ENCODE measurements at regions not wholly inside any gene's neighbourhood (a gene's known extent, or its start where the extent isn't known, plus 50 kb on each side); places are given as distances from the start of the nearest gene placed in this dataset.

DNA sequence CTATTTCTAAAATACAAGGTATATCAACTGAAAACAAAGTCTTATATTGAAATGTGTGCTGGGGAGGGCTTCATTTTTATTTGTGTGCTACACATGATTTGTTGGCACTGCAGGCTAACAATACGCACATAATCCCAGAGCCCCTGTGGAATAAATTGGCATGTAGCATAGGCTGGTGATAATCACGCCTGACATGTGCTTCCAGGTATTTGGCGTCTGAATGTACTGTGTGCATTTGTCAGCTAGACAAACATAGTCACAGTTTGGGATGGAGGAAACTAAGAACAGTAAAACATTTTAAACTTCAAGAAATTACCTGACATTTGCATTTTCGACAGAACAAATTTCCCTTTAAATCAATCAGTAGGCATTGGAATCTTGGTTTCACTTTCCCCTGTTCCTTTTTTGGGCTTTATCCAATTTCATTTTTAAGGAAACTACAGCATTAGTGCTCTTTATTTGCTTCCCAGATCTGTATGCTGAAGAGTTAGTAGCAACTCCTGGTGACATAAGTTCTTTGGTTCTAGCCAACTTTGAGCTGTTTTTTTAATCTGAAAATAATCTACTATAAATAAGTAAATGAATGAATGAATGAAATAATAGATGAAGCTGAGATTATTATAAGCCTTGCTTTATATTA lies 472.3 kb downstream of the PDHA2 start:
- H3K9me3 ChIP-seq: no peaks in the 10 kb centered on the region
- H3K4me3 ChIP-seq: no peak overlapping the region
- TF ChIP-seq, protein P1, sequence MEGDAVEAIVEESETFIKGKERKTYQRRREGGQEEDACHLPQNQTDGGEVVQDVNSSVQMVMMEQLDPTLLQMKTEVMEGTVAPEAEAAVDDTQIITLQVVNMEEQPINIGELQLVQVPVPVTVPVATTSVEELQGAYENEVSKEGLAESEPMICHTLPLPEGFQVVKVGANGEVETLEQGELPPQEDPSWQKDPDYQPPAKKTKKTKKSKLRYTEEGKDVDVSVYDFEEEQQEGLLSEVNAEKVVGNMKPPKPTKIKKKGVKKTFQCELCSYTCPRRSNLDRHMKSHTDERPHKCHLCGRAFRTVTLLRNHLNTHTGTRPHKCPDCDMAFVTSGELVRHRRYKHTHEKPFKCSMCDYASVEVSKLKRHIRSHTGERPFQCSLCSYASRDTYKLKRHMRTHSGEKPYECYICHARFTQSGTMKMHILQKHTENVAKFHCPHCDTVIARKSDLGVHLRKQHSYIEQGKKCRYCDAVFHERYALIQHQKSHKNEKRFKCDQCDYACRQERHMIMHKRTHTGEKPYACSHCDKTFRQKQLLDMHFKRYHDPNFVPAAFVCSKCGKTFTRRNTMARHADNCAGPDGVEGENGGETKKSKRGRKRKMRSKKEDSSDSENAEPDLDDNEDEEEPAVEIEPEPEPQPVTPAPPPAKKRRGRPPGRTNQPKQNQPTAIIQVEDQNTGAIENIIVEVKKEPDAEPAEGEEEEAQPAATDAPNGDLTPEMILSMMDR (IDR thresholded peaks at IDR 0.05): no peak
- intact Hi-C loops (cut with DNase I): no loop called here
- H3K36me3 ChIP-seq: no peaks in the 10 kb centered on the region
- no peak overlapping the region for H3K27ac ChIP-seq
- no peaks in the 10 kb centered on the region for H3K4me1 ChIP-seq
- DNase-seq: no peak
- H3K27me3 ChIP-seq: no peaks in the 10 kb centered on the region
- no peak overlapping the region for H3K9ac ChIP-seq (ENCODE audit: low read depth in 2 of 2, low read length in 2 of 2)

GRCh38 chr4:96315815-96316214 lies 475.9 kb downstream of the PDHA2 start:
- no peak overlapping the region for H3K27ac ChIP-seq
- intact Hi-C loops (cut with DNase I): no loop called here
- no peaks in the 10 kb centered on the region for H3K9me3 ChIP-seq
- no peak for DNase-seq
- no peak overlapping the region for H3K9ac ChIP-seq (ENCODE audit: low read depth in 2 of 2, low read length in 2 of 2)
- TF ChIP-seq, protein P1 (IDR thresholded peaks at IDR 0.05): no peak
- H3K4me1 ChIP-seq: no peaks in the 10 kb centered on the region
- no peak overlapping the region for H3K4me3 ChIP-seq
- H3K36me3 ChIP-seq: no peaks in the 10 kb centered on the region
- no peaks in the 10 kb centered on the region for H3K27me3 ChIP-seq

- intact Hi-C loops (cut with DNase I): no loop called here
- DNase-seq: no peak
These were observed 476.9 kb downstream of the PDHA2 start for GRCh38 chr4:96316776-96317175.

DNA sequence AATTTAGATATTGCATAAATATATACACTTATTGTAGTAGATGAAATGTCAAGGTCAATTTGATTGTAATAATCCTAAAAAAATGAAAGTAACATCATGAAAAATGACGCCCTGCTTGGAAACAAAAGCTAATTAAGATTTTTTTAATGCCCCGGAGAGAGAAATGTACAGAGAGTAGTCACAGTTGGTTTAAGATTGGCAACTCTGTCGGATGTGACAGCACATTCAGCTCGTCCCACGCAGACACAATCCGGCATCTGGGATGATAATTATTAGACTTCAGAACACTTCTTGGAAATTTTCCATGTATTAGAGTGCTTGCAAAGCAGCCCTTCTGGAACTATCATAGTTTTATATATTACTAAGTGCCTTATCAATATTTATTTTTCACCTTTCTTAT lies 478.0 kb downstream of the PDHA2 start:
- H3K27me3 ChIP-seq: no peaks in the 10 kb centered on the region
- no peaks in the 10 kb centered on the region for H3K9me3 ChIP-seq
- intact Hi-C loops (cut with DNase I): no loop called here
- DNase-seq: no peak
- no peak overlapping the region for H3K9ac ChIP-seq (ENCODE audit: low read depth in 2 of 2, low read length in 2 of 2)
- H3K36me3 ChIP-seq: no peaks in the 10 kb centered on the region
- H3K4me3 ChIP-seq: no peak overlapping the region
- H3K4me1 ChIP-seq: no peaks in the 10 kb centered on the region
- no peak overlapping the region for H3K27ac ChIP-seq
- TF ChIP-seq, protein P1 (IDR thresholded peaks at IDR 0.05): no peak

More at GRCh38 chr4:96316776-96317175, 476.9 kb downstream of the PDHA2 start:
- H3K4me1 ChIP-seq: no peaks in the 10 kb centered on the region
- TF ChIP-seq, protein P1 (IDR thresholded peaks at IDR 0.05): no peak
- H3K27ac ChIP-seq: no peak overlapping the region
- no peak overlapping the region for H3K4me3 ChIP-seq
- no peaks in the 10 kb centered on the region for H3K27me3 ChIP-seq
- no peaks in the 10 kb centered on the region for H3K9me3 ChIP-seq
- no peak overlapping the region for H3K9ac ChIP-seq (ENCODE audit: low read depth in 2 of 2, low read length in 2 of 2)
- no peaks in the 10 kb centered on the region for H3K36me3 ChIP-seq

DNA sequence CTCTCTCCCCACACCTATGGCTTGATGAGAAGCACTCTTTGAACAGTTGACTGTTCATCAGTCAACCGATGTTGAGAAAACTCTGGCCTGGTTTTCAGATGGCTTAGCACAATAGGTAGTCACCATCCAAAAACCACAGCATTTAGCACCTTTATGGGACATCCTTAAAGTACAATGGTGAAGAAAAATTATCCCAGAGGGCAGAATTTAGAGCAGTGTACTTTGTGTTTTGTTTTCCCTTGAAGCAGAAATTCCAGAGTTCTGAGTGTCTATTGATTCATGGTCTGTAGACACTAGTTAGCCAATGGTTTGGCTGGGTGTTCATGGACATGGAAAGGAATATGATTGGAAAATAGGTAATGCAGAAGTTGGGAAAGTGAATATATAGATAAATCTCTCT lies 487.0 kb downstream of the PDHA2 start:
- TF ChIP-seq, protein P1 (IDR thresholded peaks at IDR 0.05): no peak

More for the DNA sequence above, 487.0 kb downstream of the PDHA2 start:
- H3K9ac ChIP-seq (ENCODE audit: low read depth in 2 of 2, low read length in 2 of 2): no peak overlapping the region
- no peak overlapping the region for H3K4me3 ChIP-seq
- intact Hi-C loops (cut with DNase I): no loop called here
- no peak overlapping the region for H3K27ac ChIP-seq
- no peaks in the 10 kb centered on the region for H3K36me3 ChIP-seq
- no peaks in the 10 kb centered on the region for H3K27me3 ChIP-seq
- no peaks in the 10 kb centered on the region for H3K9me3 ChIP-seq
- no peaks in the 10 kb centered on the region for H3K4me1 ChIP-seq
- no peak for DNase-seq
